IMR-90 (cell line): ENCODE measurements at regions not wholly inside any gene's neighbourhood (a gene's known extent, or its start where the extent isn't known, plus 50 kb on each side); places are given as distances from the start of the nearest gene placed in this dataset.

Experiments
- ATAC-seq: fragments of 200-7000 bp; cut with Tn5 transposase; 2 replicates; pipeline ENCODE4 v1.9.1; 2020; ENCODE audit warnings: low read depth, mild to moderate bottlenecking, moderate library complexity
- BruUV-seq: library from RNA; stranded (reverse); fragments of 400-500 nt; replicated peaks from 2 replicates; lab custom pipeline; 2021; lab: Mats Ljungman, UMichigan
- CTCF ChIA-PET: fragments of 300-600 bp; formaldehyde crosslinking; extraction: SDS; loops from one replicate; lab custom pipeline; 2021; ENCODE audit warnings: antibody characterized with exemption; lab: Yijun Ruan, JAX
- POLR2A ChIA-PET: fragments of 300-600 bp; sonication (Branson Sonifier 250); formaldehyde crosslinking; loops from one replicate; lab custom pipeline; 2022; ENCODE audit warnings: antibody characterized with exemption; ENCODE audit not compliant: unreplicated experiment; lab: Charles Lee
- DNase-seq: peaks from one replicate; pipeline ENCODE4 v3.0.0; 2013
- H2AFZ ChIP-seq: replicated peaks from 2 replicates; pipeline ENCODE3; 2013; ENCODE audit warnings: low read length, mild to moderate bottlenecking; ENCODE audit not compliant: poor library complexity
- H2AK5ac ChIP-seq: 2 replicates; pipeline ENCODE4 v1.6.1; 2013; ENCODE audit warnings: low read depth, low read length, inconsistent platforms
- H2AK9ac ChIP-seq: replicated peaks from 2 replicates; pipeline ENCODE3; 2013; ENCODE audit warnings: mild to moderate bottlenecking, low read depth, low read length, moderate library complexity; ENCODE audit not compliant: poor library complexity
- H2BK120ac ChIP-seq: 2 replicates; pipeline ENCODE4 v1.6.1; 2013; ENCODE audit warnings: low read depth, low read length, inconsistent platforms
- H2BK15ac ChIP-seq: 3 replicates; pipeline ENCODE4 v1.6.1; 2013; ENCODE audit warnings: low read depth, low read length, inconsistent platforms
- H2BK20ac ChIP-seq: 2 replicates; pipeline ENCODE4 v1.6.1; 2013; ENCODE audit warnings: low read depth, mild to moderate bottlenecking, inconsistent platforms, low read length, moderate library complexity
- H2BK5ac ChIP-seq: 2 replicates; pipeline ENCODE4 v1.6.1; 2013; ENCODE audit warnings: mild to moderate bottlenecking, low read depth, low read length, inconsistent platforms; ENCODE audit not compliant: poor library complexity, severe bottlenecking
- H3K14ac ChIP-seq: replicated peaks from 2 replicates; pipeline ENCODE4 v1.6.1; 2013; ENCODE audit warnings: low read depth, low read length, inconsistent platforms
- H3K18ac ChIP-seq: 2 replicates; pipeline ENCODE4 v1.6.1; 2013; ENCODE audit warnings: low read depth, low read length, control low read depth
- H3K23ac ChIP-seq: 2 replicates; pipeline ENCODE4 v1.6.1; 2013; ENCODE audit warnings: low read depth, low read length, inconsistent platforms
- H3K27ac ChIP-seq: 2 replicates; pipeline ENCODE4 v1.5.1; 2013; ENCODE audit warnings: mild to moderate bottlenecking, control low read depth, low read length; ENCODE audit not compliant: insufficient read depth
- H3K27me3 ChIP-seq: 2 replicates; pipeline ENCODE4 v1.6.1; 2013; ENCODE audit warnings: low read length; ENCODE audit not compliant: control insufficient read depth, insufficient read depth
- H3K36me3 ChIP-seq: 2 replicates; pipeline ENCODE4 v1.6.1; 2013; ENCODE audit warnings: low read length, mixed read lengths; ENCODE audit not compliant: control insufficient read depth, insufficient read depth
- H3K4ac ChIP-seq: 2 replicates; pipeline ENCODE4 v1.6.1; 2013; ENCODE audit warnings: low read depth, low read length, inconsistent platforms
- H3K4me1 ChIP-seq: 2 replicates; pipeline ENCODE4 v1.6.1; 2013; ENCODE audit warnings: low read length, mixed read lengths; ENCODE audit not compliant: control insufficient read depth, insufficient read depth
- H3K4me2 ChIP-seq: 2 replicates; pipeline ENCODE4 v1.6.1; 2013; ENCODE audit warnings: low read depth, mild to moderate bottlenecking, control low read depth, low read length, moderate library complexity
- H3K4me3 ChIP-seq: 2 replicates; pipeline ENCODE4 v1.5.1; 2013; ENCODE audit warnings: low read depth, mild to moderate bottlenecking, control low read depth, low read length, moderate library complexity; ENCODE audit not compliant: insufficient read depth
- H3K56ac ChIP-seq: 2 replicates; pipeline ENCODE4 v1.6.1; 2013; ENCODE audit warnings: low read length, inconsistent platforms; ENCODE audit not compliant: insufficient read depth; ENCODE audit errors: extremely low read depth
- H3K79me1 ChIP-seq, 2 experiments: 2 replicates each; pipeline ENCODE4 v1.6.1; 2013; ENCODE audit warnings: low read length in 2 of 2, inconsistent platforms in 1 of 2, low read depth in 1 of 2
- H3K9ac ChIP-seq: 2 replicates; pipeline ENCODE4 v1.6.1; 2013; ENCODE audit warnings: low read depth, low read length, control low read depth
- H3K9me1 ChIP-seq: 2 replicates; pipeline ENCODE4 v1.6.1; 2013; ENCODE audit warnings: low read length, inconsistent platforms; ENCODE audit not compliant: insufficient read depth
- H3K9me3 ChIP-seq: 2 replicates; pipeline ENCODE4 v1.6.1; 2013; ENCODE audit warnings: low read length; ENCODE audit not compliant: control insufficient read depth, insufficient read depth
- H4K20me1 ChIP-seq: 2 replicates; pipeline ENCODE4 v1.6.1; 2013; ENCODE audit warnings: low read length, inconsistent platforms; ENCODE audit not compliant: insufficient read depth
- H4K5ac ChIP-seq: 2 replicates; pipeline ENCODE4 v1.6.1; 2013; ENCODE audit warnings: mild to moderate bottlenecking, low read depth, low read length, control low read depth
- H4K8ac ChIP-seq, 2 experiments: 2 replicates each; pipeline ENCODE4 v1.6.1; 2013; ENCODE audit warnings: low read depth in 2 of 2, low read length in 2 of 2, control low read depth in 1 of 2, inconsistent platforms in 1 of 2
- H4K91ac ChIP-seq: 2 replicates; pipeline ENCODE4 v1.6.1; 2013; ENCODE audit warnings: low read depth, low read length, inconsistent platforms; ENCODE audit not compliant: insufficient read depth
- CEBPB ChIP-seq: IDR thresholded peaks from 2 replicates; pipeline ENCODE4 v1.6.1; 2012; ENCODE audit warnings: low read depth, low read length, improper control_type of control experiment
- FOS ChIP-seq: fragments of 150-350 bp; IDR thresholded peaks from 2 replicates; pipeline ENCODE4 v1.6.1; 2016; ENCODE audit warnings: low read depth, low read length
- MAFK ChIP-seq: IDR thresholded peaks from 2 replicates; pipeline ENCODE4 v1.6.1; 2012; ENCODE audit warnings: low read depth, low read length, improper control_type of control experiment
- NFE2L2 ChIP-seq: fragments of 150-350 bp; IDR thresholded peaks from 2 replicates; pipeline ENCODE4 v1.6.1; 2016; ENCODE audit warnings: low read depth, mild to moderate bottlenecking, low read length
- POLR2A ChIP-seq: IDR thresholded peaks from 2 replicates; pipeline ENCODE4 v1.6.1; 2012; ENCODE audit warnings: mild to moderate bottlenecking, low read depth, low read length
- RAD21 ChIP-seq: IDR thresholded peaks from 2 replicates; pipeline ENCODE4 v1.6.1; 2012; ENCODE audit warnings: low read length, improper control_type of control experiment
- RCOR1 ChIP-seq: IDR thresholded peaks from 2 replicates; pipeline ENCODE4 v1.6.1; 2012; ENCODE audit warnings: mild to moderate bottlenecking, low read length, improper control_type of control experiment; ENCODE audit not compliant: insufficient replicate concordance
- WGBS, 2 experiments: methylation state at CpG; one replicate each; pipeline versions ENCODE4 v1.1.5 to v1.1.7; 2013; ENCODE audit warnings: missing lambda C conversion rate in 2 of 2; ENCODE audit not compliant: insufficient read length in 1 of 2; ENCODE audit errors: extremely low coverage in 2 of 2; 5-methylcytosine and 5-hydroxymethylcytosine counted together
- dilution Hi-C: fragments of 300-500 bp; cut with HindIII; formaldehyde crosslinking; loops from one replicate; pipeline ENCODE4 v1.14.3; 2018; ENCODE audit warnings: low sequenced_read_pairs; ENCODE audit not compliant: unreplicated experiment
- in situ Hi-C: fragments of 300-500 bp; cut with MboI; formaldehyde crosslinking; loops from 3 replicates; pipeline ENCODE4 v1.14.3; 2019; ENCODE audit warnings: low sequenced_read_pairs, inconsistent platforms, mixed read lengths
- intact Hi-C: fragments of 100-400 bp; cut with micrococcal nuclease; formaldehyde crosslinking; loops from 2 replicates; pipeline ENCODE4 v1.10.0; 2022
- TF ChIP-seq, protein P1 (sequence below): fragments of 150-350 bp; IDR thresholded peaks from 2 replicates; pipeline ENCODE4 v1.6.1; 2017; ENCODE audit warnings: mild to moderate bottlenecking, antibody characterized with exemption, low read length, low read depth

DNA sequence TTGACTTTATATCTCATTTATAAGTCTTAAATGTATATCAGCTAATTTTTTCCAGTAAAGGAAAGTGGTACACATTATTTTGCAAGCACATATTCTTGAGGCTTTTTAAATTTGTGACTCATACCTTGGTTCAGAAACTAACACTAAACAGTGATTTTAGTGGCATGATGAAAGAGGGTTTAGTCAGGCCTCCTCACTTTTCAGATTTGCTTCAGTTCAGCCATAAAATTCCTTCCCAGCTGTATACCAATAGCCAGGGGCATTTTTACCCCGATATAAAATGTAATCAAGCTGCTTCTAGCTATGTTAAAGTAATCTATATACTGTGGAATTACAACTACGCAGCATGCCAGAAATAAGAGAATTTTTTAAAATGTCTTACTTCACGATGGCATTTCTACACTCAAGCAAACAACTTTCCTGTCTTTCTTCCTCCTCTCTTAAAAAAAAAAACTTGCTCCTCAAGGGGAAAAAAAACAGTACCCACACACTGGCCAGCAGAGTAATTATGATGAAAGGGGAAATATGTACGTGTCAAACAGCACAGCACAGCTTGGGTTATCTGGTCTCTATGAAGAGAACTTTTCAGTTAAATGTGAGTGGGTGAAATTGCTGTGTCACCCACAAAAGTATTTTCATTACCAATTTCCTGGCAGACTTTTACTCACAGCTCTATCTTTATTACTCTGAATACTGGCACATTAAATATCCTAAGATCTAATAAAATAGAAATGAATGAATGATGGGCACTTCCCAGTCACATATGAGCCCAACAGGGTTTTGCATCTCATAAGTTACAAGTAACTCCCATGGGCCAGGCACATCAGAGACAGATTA lies 244.8 kb upstream of the TENT5A start:
- peak overlapping the region; percentile 88; the same call in 1 of the 2 replicates for H3K23ac ChIP-seq
- peaks cover 19% of the 10 kb centered on the region for H3K4me1 ChIP-seq
- ChIA-PET POLR2A (interaction anchor here (0.5 kb wide), 2 partner anchors 16 to 127 kb away, joined by 3 to 5 read pairs; no protein-coding TSS in a partner anchor), CTCF (interaction anchor here (0.7 kb wide), 1 partner anchor 1571 kb away, joined by 3 read pairs; no protein-coding TSS in a partner anchor)
- BruUV-seq = no TSS peak
- H3K9me1 ChIP-seq = peaks cover 3% of the 10 kb centered on the region
- peak overlapping the region; percentile 65; the same call in 1 of the 2 replicates for H3K4me2 ChIP-seq
- intact Hi-C loops (loop anchor here (2.0 to 10.0 kb wide), 5 partner anchors 103 to 1393 kb away; partner anchors contain the start of gene TENT5A), dilution Hi-C loops (no loop called here), in situ Hi-C loops (no loop called here)
- no peaks in the 10 kb centered on the region for H3K9me3 ChIP-seq
- H3K18ac ChIP-seq = peak overlapping the region; percentile 96; the same call in 1 of the 2 replicates
- no peaks in the 10 kb centered on the region for H4K20me1 ChIP-seq
- H3K79me1 ChIP-seq = no peaks in the 10 kb centered on the region
- H3K9ac ChIP-seq = peak overlapping the region; percentile 39; the same call in 1 of the 2 replicates
- H2BK120ac ChIP-seq = peak overlapping the region; percentile 99
- no peak overlapping the region for H2AK9ac ChIP-seq
- H3K14ac ChIP-seq = peak overlapping the region; percentile 89; the same call in 1 of the 2 replicates
- ATAC-seq (peak; percentile 73), DNase-seq (peak; percentile 88)
- H3K27ac ChIP-seq = peak overlapping the region; percentile 61
- H3K4ac ChIP-seq = peak overlapping the region; percentile 99; the same call in 1 of the 2 replicates
- no peaks in the 10 kb centered on the region for H3K27me3 ChIP-seq
- WGBS, 2 experiments = no CpG with 5 or more reads among the region's 4 CpGs
- H3K36me3 ChIP-seq = no peaks in the 10 kb centered on the region
- TF ChIP-seq RAD21 = no peak
- no peak for TF ChIP-seq RCOR1
- TF ChIP-seq, protein P1, sequence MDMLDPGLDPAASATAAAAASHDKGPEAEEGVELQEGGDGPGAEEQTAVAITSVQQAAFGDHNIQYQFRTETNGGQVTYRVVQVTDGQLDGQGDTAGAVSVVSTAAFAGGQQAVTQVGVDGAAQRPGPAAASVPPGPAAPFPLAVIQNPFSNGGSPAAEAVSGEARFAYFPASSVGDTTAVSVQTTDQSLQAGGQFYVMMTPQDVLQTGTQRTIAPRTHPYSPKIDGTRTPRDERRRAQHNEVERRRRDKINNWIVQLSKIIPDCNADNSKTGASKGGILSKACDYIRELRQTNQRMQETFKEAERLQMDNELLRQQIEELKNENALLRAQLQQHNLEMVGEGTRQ = no peak
- TF ChIP-seq FOS = peak; percentile 61; the same call in 1 of the 2 replicates
- TF ChIP-seq POLR2A = 0 out of 2 replicates have a peak, but pooled peaks have one; percentile 20
- peak; percentile 51; the same call in 1 of the 2 replicates for TF ChIP-seq MAFK
- TF ChIP-seq CEBPB = peak; percentile 84
- TF ChIP-seq NFE2L2 = peak; percentile 92
- peak overlapping the region; percentile 60 for H3K56ac ChIP-seq
- no peak overlapping the region for H3K4me3 ChIP-seq
- peak overlapping the region; percentile 68; the same call in 1 of the 2 replicates for H2AK5ac ChIP-seq
- peak overlapping the region; percentile 100 for H2BK5ac ChIP-seq
- H2BK20ac ChIP-seq = peak overlapping the region; percentile 100
- H4K8ac ChIP-seq = peak overlapping the region; percentile 88 to 92
- peak overlapping the region; percentile 98 for H4K5ac ChIP-seq
- H2BK15ac ChIP-seq = peak overlapping the region; percentile 93; the same call in 2 of the 3 replicates
- H2AFZ ChIP-seq = no peak overlapping the region
- peak overlapping the region; percentile 95 for H4K91ac ChIP-seq
